Sigmoid colon (tissue), 4 donors: ENCODE measurements at regions not wholly inside any gene's neighbourhood (a gene's known extent, or its start where the extent isn't known, plus 50 kb on each side); places are given as distances from the start of the nearest gene placed in this dataset.

ENCODE experiments used
- EP300 ChIP-seq, 4 donors: sonication (generic); formaldehyde crosslinking; IDR thresholded peaks; one replicate each; pipeline ENCODE4 v1.6.1; 2017; ENCODE audit warnings: antibody characterized with exemption in 4 of 4
- POLR2A ChIP-seq, 2 donors: fragments of 450-650 bp; IDR thresholded peaks; one replicate each; pipeline ENCODE4 v1.6.1; 2016; ENCODE audit warnings: antibody characterized with exemption in 2 of 2, mild to moderate bottlenecking in 2 of 2, moderate library complexity in 2 of 2

GRCh38 chr1:56301791-56302190 lies 277.6 kb downstream of the PLPP3 start:
- TF ChIP-seq EP300 (IDR thresholded peaks at IDR 0.05) (no peak), POLR2A (IDR thresholded peaks at IDR 0.05) (no peak)
